ENCODE measurements at regions not wholly inside any gene's neighbourhood (a gene's known extent, or its start where the extent isn't known, plus 50 kb on each side); places are given as distances from the start of the nearest gene placed in this dataset.

DNA sequence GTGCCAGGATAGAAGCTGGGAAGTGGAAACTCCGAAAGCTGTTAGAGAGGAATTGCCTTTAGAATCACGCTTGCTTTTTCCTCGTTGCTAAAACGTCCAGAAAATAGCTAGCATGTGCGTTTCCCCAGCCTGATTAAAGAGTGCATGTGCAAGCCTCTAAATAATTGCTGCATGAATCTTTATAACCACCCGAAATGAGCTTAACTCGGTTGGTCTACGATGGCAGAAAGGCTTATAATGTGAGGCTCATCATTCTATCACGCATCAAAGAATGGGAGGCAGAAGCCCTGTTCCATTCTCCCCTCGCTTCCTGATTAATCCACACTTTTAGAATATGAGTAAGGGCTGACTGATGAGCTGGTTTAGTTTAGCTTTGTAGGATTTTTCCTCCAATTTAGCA is 394.6 kb upstream of the WWC1 start:
- Histone ChIP-seq H2AFZ (ENCODE audit: control insufficient read depth, low read length) (no peak overlapping the region), H3K79me2 (ENCODE audit: control insufficient read depth, insufficient read depth, low read length) (peaks cover 91% of the 10 kb centered on the region), H3K4me1 (ENCODE audit: control insufficient read depth, extremely low read depth, insufficient read depth, low read length) (peaks cover 6% of the 10 kb centered on the region), H4K20me1 (ENCODE audit: control insufficient read depth, extremely low read depth, insufficient read depth, low read length) (peaks cover 5% of the 10 kb centered on the region), H3K9ac (ENCODE audit: control insufficient read depth, extremely low read depth, insufficient read depth, low read length) (no peak overlapping the region), H3K4me2 (ENCODE audit: control insufficient read depth, extremely low read depth, insufficient read depth, low read depth, low read length) (no peak overlapping the region), H3K9me1 (ENCODE audit: control insufficient read depth, extremely low read depth, insufficient read depth, low read length) (no peaks in the 10 kb centered on the region), H3K27me3 (ENCODE audit: control insufficient read depth, extremely low read depth, insufficient read depth, low read length) (no peaks in the 10 kb centered on the region), H3K27ac (ENCODE audit: control insufficient read depth, insufficient read depth, low read length) (no peak overlapping the region), H3K4me3 (ENCODE audit: control insufficient read depth in 2 of 3, extremely low read depth in 1 of 3, insufficient read depth in 2 of 3, low read depth in 1 of 3, low read length in 3 of 3) (no peak overlapping the region), H3K36me3 (ENCODE audit: control insufficient read depth in 2 of 2, extremely low read depth in 1 of 2, insufficient read depth in 2 of 2, low read length in 2 of 2) (peaks cover 0 to 10% of the 10 kb centered on the region in 2 experiments), H3K9me3 (ENCODE audit: control insufficient read depth, low read depth, low read length) (no peaks in the 10 kb centered on the region)
- dilution Hi-C loops (cut with MboI; ENCODE audit: extremely low pct_ligation_motif_present, low sequenced_read_pairs), result no loop called here
- no peak for TF ChIP-seq EZH2 (IDR thresholded peaks at IDR 0.05; ENCODE audit: low read length)
- TF ChIP-seq, protein P1, sequence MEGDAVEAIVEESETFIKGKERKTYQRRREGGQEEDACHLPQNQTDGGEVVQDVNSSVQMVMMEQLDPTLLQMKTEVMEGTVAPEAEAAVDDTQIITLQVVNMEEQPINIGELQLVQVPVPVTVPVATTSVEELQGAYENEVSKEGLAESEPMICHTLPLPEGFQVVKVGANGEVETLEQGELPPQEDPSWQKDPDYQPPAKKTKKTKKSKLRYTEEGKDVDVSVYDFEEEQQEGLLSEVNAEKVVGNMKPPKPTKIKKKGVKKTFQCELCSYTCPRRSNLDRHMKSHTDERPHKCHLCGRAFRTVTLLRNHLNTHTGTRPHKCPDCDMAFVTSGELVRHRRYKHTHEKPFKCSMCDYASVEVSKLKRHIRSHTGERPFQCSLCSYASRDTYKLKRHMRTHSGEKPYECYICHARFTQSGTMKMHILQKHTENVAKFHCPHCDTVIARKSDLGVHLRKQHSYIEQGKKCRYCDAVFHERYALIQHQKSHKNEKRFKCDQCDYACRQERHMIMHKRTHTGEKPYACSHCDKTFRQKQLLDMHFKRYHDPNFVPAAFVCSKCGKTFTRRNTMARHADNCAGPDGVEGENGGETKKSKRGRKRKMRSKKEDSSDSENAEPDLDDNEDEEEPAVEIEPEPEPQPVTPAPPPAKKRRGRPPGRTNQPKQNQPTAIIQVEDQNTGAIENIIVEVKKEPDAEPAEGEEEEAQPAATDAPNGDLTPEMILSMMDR (optimal IDR thresholded peaks at IDR 0.05 in 1 of 3, IDR thresholded peaks at IDR 0.05 in 1 of 3, conservative IDR thresholded peaks at IDR 0.05 in 1 of 3; ENCODE audit: extremely low read depth in 1 of 3, insufficient read depth in 2 of 3, low read length in 3 of 3), result no peak
- FAIRE-seq, result no peak
- no peak for DNase-seq (ENCODE audit: low read depth, low spot score)

DNA sequence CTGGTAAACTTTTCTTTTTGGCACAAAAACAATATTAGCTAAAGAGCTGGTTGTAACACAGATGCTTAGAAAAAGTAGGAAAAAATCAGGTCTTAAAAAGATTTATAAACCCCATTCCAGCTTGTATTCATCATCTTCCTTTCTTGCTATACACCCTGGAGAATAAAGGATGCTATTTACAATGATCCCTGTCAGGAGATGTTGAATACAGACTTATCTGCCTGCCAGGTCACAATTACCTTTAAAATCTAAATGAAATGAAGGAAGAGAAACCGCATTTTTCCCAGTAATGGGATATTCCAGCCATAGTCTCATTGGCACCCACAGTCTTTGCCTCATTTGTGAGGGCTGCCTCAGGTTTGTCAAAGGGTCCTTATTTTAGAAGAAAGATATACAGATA is 394.1 kb upstream of the WWC1 start:
- peaks cover 0 to 10% of the 10 kb centered on the region in 2 experiments for H3K36me3 ChIP-seq (ENCODE audit: control insufficient read depth in 2 of 2, extremely low read depth in 1 of 2, insufficient read depth in 2 of 2, low read length in 2 of 2)
- H2AFZ ChIP-seq (ENCODE audit: control insufficient read depth, low read length), result no peak overlapping the region
- H3K4me1 ChIP-seq (ENCODE audit: control insufficient read depth, extremely low read depth, insufficient read depth, low read length), result peaks cover 6% of the 10 kb centered on the region
- no peak overlapping the region for H3K4me2 ChIP-seq (ENCODE audit: control insufficient read depth, extremely low read depth, insufficient read depth, low read depth, low read length)
- dilution Hi-C loops (cut with MboI; ENCODE audit: extremely low pct_ligation_motif_present, low sequenced_read_pairs), result no loop called here
- H3K9me3 ChIP-seq (ENCODE audit: control insufficient read depth, low read depth, low read length), result no peaks in the 10 kb centered on the region
- no peak overlapping the region for H3K27ac ChIP-seq (ENCODE audit: control insufficient read depth, insufficient read depth, low read length)
- no peak for DNase-seq (ENCODE audit: low read depth, low spot score)
- peaks cover 92% of the 10 kb centered on the region for H3K79me2 ChIP-seq (ENCODE audit: control insufficient read depth, insufficient read depth, low read length)
- H3K27me3 ChIP-seq (ENCODE audit: control insufficient read depth, extremely low read depth, insufficient read depth, low read length), result no peaks in the 10 kb centered on the region
- FAIRE-seq, result no peak
- TF ChIP-seq, protein P1 (optimal IDR thresholded peaks at IDR 0.05 in 1 of 3, IDR thresholded peaks at IDR 0.05 in 1 of 3, conservative IDR thresholded peaks at IDR 0.05 in 1 of 3; ENCODE audit: extremely low read depth in 1 of 3, insufficient read depth in 2 of 3, low read length in 3 of 3), result no peak
- no peak for TF ChIP-seq EZH2 (IDR thresholded peaks at IDR 0.05; ENCODE audit: low read length)
- H3K9ac ChIP-seq (ENCODE audit: control insufficient read depth, extremely low read depth, insufficient read depth, low read length), result no peak overlapping the region
- peaks cover 5% of the 10 kb centered on the region for H4K20me1 ChIP-seq (ENCODE audit: control insufficient read depth, extremely low read depth, insufficient read depth, low read length)
- H3K9me1 ChIP-seq (ENCODE audit: control insufficient read depth, extremely low read depth, insufficient read depth, low read length), result no peaks in the 10 kb centered on the region
- no peak overlapping the region for H3K4me3 ChIP-seq (ENCODE audit: control insufficient read depth in 2 of 3, extremely low read depth in 1 of 3, insufficient read depth in 2 of 3, low read depth in 1 of 3, low read length in 3 of 3)

All from keratinocyte (primary cell).